ENCODE measurements at regions not wholly inside any gene's neighbourhood (a gene's known extent, or its start where the extent isn't known, plus 50 kb on each side); places are given as distances from the start of the nearest gene placed in this dataset.

GRCh38 chr1:175870217-175870616, 126.8 kb upstream of the TNR start:
- DNase-seq (ENCODE audit: low read depth, low spot score), result no peak
- no peak overlapping the region for H3K4me3 ChIP-seq (ENCODE audit: low read length)

GRCh38 chr1:175866776-175867175, 123.4 kb upstream of the TNR start:
- H3K4me3 ChIP-seq (ENCODE audit: low read length), result no peak overlapping the region
- DNase-seq (ENCODE audit: low read depth, low spot score), result no peak

GRCh38 chr1:175865041-175865766, 121.8 kb upstream of the TNR start:
- H3K4me3 ChIP-seq (ENCODE audit: low read length), result no peak overlapping the region
- no peak for DNase-seq (ENCODE audit: low read depth, low spot score)

GRCh38 chr1:175864625-175865024, 121.2 kb upstream of the TNR start:
- DNase-seq (ENCODE audit: low read depth, low spot score), result no peak
- no peak overlapping the region for H3K4me3 ChIP-seq (ENCODE audit: low read length)

GRCh38 chr1:175864183-175864582, 120.8 kb upstream of the TNR start:
- no peak overlapping the region for H3K4me3 ChIP-seq (ENCODE audit: low read length)
- DNase-seq (ENCODE audit: low read depth, low spot score), result no peak

GRCh38 chr1:175863299-175864050, 120.1 kb upstream of the TNR start:
- no peak overlapping the region for H3K4me3 ChIP-seq (ENCODE audit: low read length)
- no peak for DNase-seq (ENCODE audit: low read depth, low spot score)

- DNase-seq (ENCODE audit: low read depth, low spot score), result no peak
- no peak overlapping the region for H3K4me3 ChIP-seq (ENCODE audit: low read length)
These were observed 119.0 kb upstream of the TNR start for GRCh38 chr1:175862408-175862807.

- no peak overlapping the region for H3K4me3 ChIP-seq (ENCODE audit: low read length)
- no peak for DNase-seq (ENCODE audit: low read depth, low spot score)
These were observed 118.4 kb upstream of the TNR start for GRCh38 chr1:175861626-175862367.

GRCh38 chr1:175857756-175858155, 114.4 kb upstream of the TNR start:
- no peak overlapping the region for H3K4me3 ChIP-seq (ENCODE audit: low read length)
- DNase-seq (ENCODE audit: low read depth, low spot score), result no peak

GRCh38 chr1:175853681-175854080, 110.3 kb upstream of the TNR start:
- no peak for DNase-seq (ENCODE audit: low read depth, low spot score)
- H3K4me3 ChIP-seq (ENCODE audit: low read length), result no peak overlapping the region

- H3K4me3 ChIP-seq (ENCODE audit: low read length), result no peak overlapping the region
- DNase-seq (ENCODE audit: low read depth, low spot score), result no peak
These were observed 108.4 kb upstream of the TNR start for GRCh38 chr1:175851749-175852148.

GRCh38 chr1:175848329-175848728, 104.9 kb upstream of the TNR start:
- no peak for DNase-seq (ENCODE audit: low read depth, low spot score)
- H3K4me3 ChIP-seq (ENCODE audit: low read length), result no peak overlapping the region

- no peak overlapping the region for H3K4me3 ChIP-seq (ENCODE audit: low read length)
- no peak for DNase-seq (ENCODE audit: low read depth, low spot score)
These were observed 102.6 kb upstream of the TNR start for GRCh38 chr1:175845985-175846384.

- no peak for DNase-seq (ENCODE audit: low read depth, low spot score)
- H3K4me3 ChIP-seq (ENCODE audit: low read length), result no peak overlapping the region
These were observed 101.9 kb upstream of the TNR start for GRCh38 chr1:175845338-175845737.

GRCh38 chr1:175844877-175845276, 101.5 kb upstream of the TNR start:
- H3K4me3 ChIP-seq (ENCODE audit: low read length), result no peak overlapping the region
- DNase-seq (ENCODE audit: low read depth, low spot score), result no peak

- DNase-seq (ENCODE audit: low read depth, low spot score), result no peak
These were observed 99.2 kb upstream of the TNR start for GRCh38 chr1:175842550-175842949.

GRCh38 chr1:175841738-175842187, 98.4 kb upstream of the TNR start:
- no peak overlapping the region for H3K4me3 ChIP-seq (ENCODE audit: low read length)
- DNase-seq (ENCODE audit: low read depth, low spot score), result no peak

More at GRCh38 chr1:175842550-175842949, 99.2 kb upstream of the TNR start:
- no peak overlapping the region for H3K4me3 ChIP-seq (ENCODE audit: low read length)

GRCh38 chr1:175840787-175841186, 97.4 kb upstream of the TNR start:
- H3K4me3 ChIP-seq (ENCODE audit: low read length), result no peak overlapping the region
- DNase-seq (ENCODE audit: low read depth, low spot score), result no peak

- DNase-seq (ENCODE audit: low read depth, low spot score), result peak; percentile 6
- no peak overlapping the region for H3K4me3 ChIP-seq (ENCODE audit: low read length)
These were observed 96.6 kb upstream of the TNR start for GRCh38 chr1:175839779-175840669.

Data from Jurkat, Clone E6-1 (cell line).